GM19351 (cell line): ENCODE measurements at regions not wholly inside any gene's neighbourhood (a gene's known extent, or its start where the extent isn't known, plus 50 kb on each side); places are given as distances from the start of the nearest gene placed in this dataset.

ENCODE experiments used
- ATAC-seq: cut with Tn5 transposase; IDR thresholded peaks from one replicate; pipeline ENCODE4 v1.9.1; 2021; ENCODE audit warnings: mild to moderate bottlenecking, moderate library complexity; ENCODE audit not compliant: unreplicated experiment

- no peak for ATAC-seq
These were observed 74.8 kb upstream of the BCOR start for GRCh38 chrX:40172401-40173142.

- no peak for ATAC-seq
These were observed 74.0 kb upstream of the BCOR start for GRCh38 chrX:40171513-40172400.

GRCh38 chrX:40170830-40171512 is 73.2 kb upstream of the BCOR start:
- ATAC-seq = no peak

- ATAC-seq = peak; percentile 39
These were observed 71.7 kb upstream of the BCOR start for GRCh38 chrX:40169193-40170101.

GRCh38 chrX:40168480-40169011 is 70.8 kb upstream of the BCOR start:
- no peak for ATAC-seq

- no peak for ATAC-seq
These were observed 70.2 kb upstream of the BCOR start for GRCh38 chrX:40167850-40168479.

GRCh38 chrX:40167233-40167849 is 69.6 kb upstream of the BCOR start:
- no peak for ATAC-seq

- ATAC-seq = no peak
These were observed 68.8 kb upstream of the BCOR start for GRCh38 chrX:40166582-40166981.

GRCh38 chrX:40165861-40166260 is 68.1 kb upstream of the BCOR start:
- ATAC-seq = no peak

GRCh38 chrX:40165206-40165605 is 67.4 kb upstream of the BCOR start:
- ATAC-seq = no peak

- no peak for ATAC-seq
These were observed 67.0 kb upstream of the BCOR start for GRCh38 chrX:40164751-40165150.

- ATAC-seq = no peak
These were observed 60.4 kb upstream of the BCOR start for GRCh38 chrX:40158036-40158706.

GRCh38 chrX:40157228-40158035 is 59.7 kb upstream of the BCOR start:
- ATAC-seq = no peak

GRCh38 chrX:40156470-40157227 is 58.9 kb upstream of the BCOR start:
- no peak for ATAC-seq

GRCh38 chrX:40155589-40156469 is 58.1 kb upstream of the BCOR start:
- no peak for ATAC-seq

GRCh38 chrX:40154853-40155588 is 57.3 kb upstream of the BCOR start:
- no peak for ATAC-seq
